Stomach (tissue), 4 donors: ENCODE measurements at regions not wholly inside any gene's neighbourhood (a gene's known extent, or its start where the extent isn't known, plus 50 kb on each side); places are given as distances from the start of the nearest gene placed in this dataset.

Source experiments
- EP300 ChIP-seq: sonication (generic); formaldehyde crosslinking; IDR thresholded peaks from one replicate; pipeline ENCODE4 v1.6.1; 2017; ENCODE audit warnings: antibody characterized with exemption
- TF ChIP-seq, protein P1 (sequence below), 7 experiments: fragments of 450-650 bp in 4 of 7; fragments of 200-600 bp in 3 of 7; sonication (generic) in 3 of 7; IDR thresholded peaks; one replicate each; pipeline ENCODE4 v1.5.1; 2016 to 2019; ENCODE audit warnings: antibody characterized with exemption in 7 of 7, control low read depth in 2 of 7, mild to moderate bottlenecking in 1 of 7

DNA sequence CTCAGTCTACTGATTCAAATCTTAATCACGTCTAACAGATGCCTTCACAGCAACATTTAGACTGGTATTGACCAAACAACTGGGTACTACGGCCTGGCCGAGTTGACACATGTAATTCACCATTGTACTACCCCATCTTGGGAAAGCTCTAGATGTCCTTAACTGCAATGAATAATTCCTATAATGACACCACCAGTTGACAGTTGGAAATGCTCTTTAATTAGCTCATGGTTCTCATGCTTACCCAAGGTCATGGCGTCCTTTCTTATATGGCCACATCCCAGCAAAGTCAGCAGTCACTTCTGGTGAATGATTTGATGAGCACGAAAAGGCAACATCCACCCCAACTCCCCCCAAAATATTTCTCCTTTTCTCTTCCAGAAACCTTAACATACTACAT is 150.9 kb downstream of the MYLK4 start:
- TF ChIP-seq, protein P1, sequence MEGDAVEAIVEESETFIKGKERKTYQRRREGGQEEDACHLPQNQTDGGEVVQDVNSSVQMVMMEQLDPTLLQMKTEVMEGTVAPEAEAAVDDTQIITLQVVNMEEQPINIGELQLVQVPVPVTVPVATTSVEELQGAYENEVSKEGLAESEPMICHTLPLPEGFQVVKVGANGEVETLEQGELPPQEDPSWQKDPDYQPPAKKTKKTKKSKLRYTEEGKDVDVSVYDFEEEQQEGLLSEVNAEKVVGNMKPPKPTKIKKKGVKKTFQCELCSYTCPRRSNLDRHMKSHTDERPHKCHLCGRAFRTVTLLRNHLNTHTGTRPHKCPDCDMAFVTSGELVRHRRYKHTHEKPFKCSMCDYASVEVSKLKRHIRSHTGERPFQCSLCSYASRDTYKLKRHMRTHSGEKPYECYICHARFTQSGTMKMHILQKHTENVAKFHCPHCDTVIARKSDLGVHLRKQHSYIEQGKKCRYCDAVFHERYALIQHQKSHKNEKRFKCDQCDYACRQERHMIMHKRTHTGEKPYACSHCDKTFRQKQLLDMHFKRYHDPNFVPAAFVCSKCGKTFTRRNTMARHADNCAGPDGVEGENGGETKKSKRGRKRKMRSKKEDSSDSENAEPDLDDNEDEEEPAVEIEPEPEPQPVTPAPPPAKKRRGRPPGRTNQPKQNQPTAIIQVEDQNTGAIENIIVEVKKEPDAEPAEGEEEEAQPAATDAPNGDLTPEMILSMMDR (IDR thresholded peaks at IDR 0.05) = no peak
- TF ChIP-seq EP300 = no peak
